CD14-positive monocyte (primary cell): ENCODE measurements at regions not wholly inside any gene's neighbourhood (a gene's known extent, or its start where the extent isn't known, plus 50 kb on each side); places are given as distances from the start of the nearest gene placed in this dataset.

ENCODE experiments used
- DNase-seq, 3 donors: peaks; one replicate each; pipeline ENCODE4 v3.0.0-alpha.2; 2011 to 2022
- H2AFZ ChIP-seq: 2 replicates; pipeline ENCODE4 v1.6.0; 2012; ENCODE audit warnings: mild to moderate bottlenecking, low read depth, low read length, inconsistent platforms; ENCODE audit not compliant: insufficient read depth, poor library complexity, severe bottlenecking
- H3K27ac ChIP-seq, 2 donors: 1 replicate in 1 of 2; 2 replicates in 1 of 2; pipeline ENCODE4 v1.5.1; 2012 to 2013; ENCODE audit warnings: low read length in 2 of 2, control low read depth in 1 of 2, inconsistent platforms in 1 of 2, low read depth in 1 of 2, mild to moderate bottlenecking in 1 of 2
- H3K27me3 ChIP-seq, 2 donors: one replicate each; pipeline versions ENCODE4 v1.6.0 to v1.6.1; 2011 to 2013; ENCODE audit warnings: low read length in 2 of 2; ENCODE audit not compliant: control insufficient read depth in 2 of 2, insufficient read depth in 2 of 2
- H3K36me3 ChIP-seq, 2 donors: replicated peaks in 1 of 2; 1 replicate in 1 of 2; 2 replicates in 1 of 2; pipeline versions ENCODE4 v1.5.1 to v1.6.1; 2012 to 2013; ENCODE audit warnings: low read length in 2 of 2, control low read depth in 1 of 2, inconsistent platforms in 1 of 2, mild to moderate bottlenecking in 1 of 2; ENCODE audit not compliant: insufficient read depth in 2 of 2, control insufficient read depth in 1 of 2
- H3K4me1 ChIP-seq, 2 donors: 1 replicate in 1 of 2; 2 replicates in 1 of 2; pipeline versions ENCODE4 v1.5.1 to v1.6.1; 2012 to 2013; ENCODE audit warnings: low read length in 2 of 2, control low read depth in 1 of 2, inconsistent platforms in 1 of 2, mild to moderate bottlenecking in 1 of 2, moderate library complexity in 1 of 2; ENCODE audit not compliant: insufficient read depth in 2 of 2, control insufficient read depth in 1 of 2
- H3K4me2 ChIP-seq: replicated peaks from 2 replicates; pipeline ENCODE3; 2012; ENCODE audit warnings: low read length, moderate library complexity, mild to moderate bottlenecking; ENCODE audit not compliant: poor library complexity, severe bottlenecking; ENCODE audit errors: extremely low read depth
- H3K4me3 ChIP-seq, 3 experiments: fragments of 200-600 bp in 1 of 3; sonication (generic) in 1 of 3; replicated peaks in 1 of 3; 1 replicate in 2 of 3; 2 replicates in 1 of 3; pipeline ENCODE4 v1.5.1; 2011 to 2013; ENCODE audit warnings: low read length in 3 of 3, mild to moderate bottlenecking in 3 of 3, control low read depth in 2 of 3, low read depth in 2 of 3, inconsistent platforms in 1 of 3, moderate library complexity in 1 of 3
- H3K79me2 ChIP-seq: 2 replicates; pipeline ENCODE4 v1.6.0; 2012; ENCODE audit warnings: mild to moderate bottlenecking, control low read depth, inconsistent platforms, low read length, moderate library complexity; ENCODE audit not compliant: insufficient read depth
- H3K9ac ChIP-seq: 2 replicates; pipeline ENCODE4 v1.6.0; 2017; ENCODE audit warnings: low read length, mild to moderate bottlenecking; ENCODE audit not compliant: insufficient read depth, poor library complexity, severe bottlenecking
- H3K9me3 ChIP-seq, 2 donors: replicated peaks in 1 of 2; 1 replicate in 1 of 2; 2 replicates in 1 of 2; pipeline versions ENCODE4 v1.5.1 to v1.6.1; 2012 to 2013; ENCODE audit warnings: low read length in 2 of 2, control low read depth in 1 of 2; ENCODE audit not compliant: control insufficient read depth in 1 of 2, insufficient read depth in 1 of 2
- H4K20me1 ChIP-seq: 2 replicates; pipeline ENCODE4 v1.6.0; 2012; ENCODE audit warnings: mild to moderate bottlenecking, low read length, control low read depth, moderate library complexity; ENCODE audit not compliant: insufficient read depth
- H3K27ac Mint-ChIP-seq, 7 donors: one replicate each; pipeline ENCODE4 v1.8.0; 2020; ENCODE audit warnings: mild to moderate bottlenecking in 7 of 7, mixed read lengths in 7 of 7, moderate library complexity in 6 of 7, inconsistent platforms in 2 of 7
- H3K27me3 Mint-ChIP-seq, 3 donors: one replicate each; pipeline ENCODE4 v1.8.0; 2021 to 2022; ENCODE audit warnings: low read depth in 3 of 3, mild to moderate bottlenecking in 3 of 3, mixed read lengths in 3 of 3, moderate library complexity in 3 of 3, inconsistent platforms in 1 of 3
- H3K36me3 Mint-ChIP-seq, 2 donors: one replicate each; pipeline ENCODE4 v1.8.0; 2020; ENCODE audit warnings: mixed read lengths in 2 of 2, inconsistent platforms in 1 of 2, mild to moderate bottlenecking in 1 of 2
- H3K4me1 Mint-ChIP-seq: one replicate; pipeline ENCODE4 v1.8.0; 2020; ENCODE audit warnings: mild to moderate bottlenecking, mixed read lengths
- H3K4me3 Mint-ChIP-seq, 2 donors: one replicate each; pipeline ENCODE4 v1.8.0; 2020; ENCODE audit warnings: mild to moderate bottlenecking in 2 of 2, mixed read lengths in 2 of 2, moderate library complexity in 1 of 2
- H3K9me3 Mint-ChIP-seq, 7 donors: one replicate each; pipeline ENCODE4 v1.8.0; 2020 to 2022; ENCODE audit warnings: mixed read lengths in 7 of 7, mild to moderate bottlenecking in 6 of 7, moderate library complexity in 6 of 7, inconsistent platforms in 2 of 7
- WGBS: methylation state at CpG from one replicate; pipeline ENCODE4 v1.1.5; 2013; ENCODE audit warnings: missing lambda C conversion rate; ENCODE audit not compliant: insufficient coverage; 5-methylcytosine and 5-hydroxymethylcytosine counted together
- intact Hi-C, 2 donors: fragments of 100-400 bp; cut with micrococcal nuclease; formaldehyde crosslinking; loops; one replicate each; pipeline versions ENCODE4 v1.15.0 to v1.15.1; 2023
- TF ChIP-seq, protein P1 (sequence below): fragments of 200-600 bp; IDR thresholded peaks from one replicate; pipeline ENCODE4 v1.8.0; 2022; ENCODE audit warnings: antibody characterized with exemption, mild to moderate bottlenecking

DNA sequence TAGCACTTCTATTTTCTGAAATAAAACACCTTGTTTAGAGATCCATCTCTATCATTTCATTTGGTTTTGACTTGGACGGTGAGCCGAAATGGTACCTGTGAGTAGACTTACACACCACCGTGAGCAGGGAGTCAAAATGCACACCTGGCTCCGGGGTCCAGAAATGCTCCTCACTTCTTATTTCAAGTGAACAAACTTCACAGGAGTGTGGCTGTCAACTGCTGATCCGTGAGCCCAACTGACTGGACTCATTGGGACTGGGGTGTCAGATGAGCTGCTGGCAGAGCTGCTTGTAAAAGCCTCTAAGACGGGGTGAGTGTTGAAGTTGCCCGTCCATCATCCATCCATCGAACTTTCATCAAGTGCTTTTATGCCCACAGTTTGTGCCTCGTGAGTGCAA lies 435.5 kb downstream of the GLRX3 start:
- WGBS, result 97% methylated on average over 5 of the region's 9 CpGs
- H2AFZ ChIP-seq, result no peak overlapping the region
- no peaks in the 10 kb centered on the region for H3K27me3 ChIP-seq
- no peaks in the 10 kb centered on the region for H3K79me2 ChIP-seq
- H3K4me2 ChIP-seq, result no peak overlapping the region
- no peak overlapping the region for H3K4me3 ChIP-seq
- H3K36me3 ChIP-seq, result no peaks in the 10 kb centered on the region
- no peak overlapping the region for H3K27ac Mint-ChIP-seq
- H3K36me3 Mint-ChIP-seq, result no peaks in the 10 kb centered on the region
- intact Hi-C loops, result no loop called here
- H3K9me3 ChIP-seq, result no peaks in the 10 kb centered on the region
- no peaks in the 10 kb centered on the region for H3K4me1 Mint-ChIP-seq
- TF ChIP-seq, protein P1, sequence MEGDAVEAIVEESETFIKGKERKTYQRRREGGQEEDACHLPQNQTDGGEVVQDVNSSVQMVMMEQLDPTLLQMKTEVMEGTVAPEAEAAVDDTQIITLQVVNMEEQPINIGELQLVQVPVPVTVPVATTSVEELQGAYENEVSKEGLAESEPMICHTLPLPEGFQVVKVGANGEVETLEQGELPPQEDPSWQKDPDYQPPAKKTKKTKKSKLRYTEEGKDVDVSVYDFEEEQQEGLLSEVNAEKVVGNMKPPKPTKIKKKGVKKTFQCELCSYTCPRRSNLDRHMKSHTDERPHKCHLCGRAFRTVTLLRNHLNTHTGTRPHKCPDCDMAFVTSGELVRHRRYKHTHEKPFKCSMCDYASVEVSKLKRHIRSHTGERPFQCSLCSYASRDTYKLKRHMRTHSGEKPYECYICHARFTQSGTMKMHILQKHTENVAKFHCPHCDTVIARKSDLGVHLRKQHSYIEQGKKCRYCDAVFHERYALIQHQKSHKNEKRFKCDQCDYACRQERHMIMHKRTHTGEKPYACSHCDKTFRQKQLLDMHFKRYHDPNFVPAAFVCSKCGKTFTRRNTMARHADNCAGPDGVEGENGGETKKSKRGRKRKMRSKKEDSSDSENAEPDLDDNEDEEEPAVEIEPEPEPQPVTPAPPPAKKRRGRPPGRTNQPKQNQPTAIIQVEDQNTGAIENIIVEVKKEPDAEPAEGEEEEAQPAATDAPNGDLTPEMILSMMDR, result no peak
- H3K9me3 Mint-ChIP-seq, result peaks cover 0 to 2% (median 1%) of the 10 kb centered on the region in 7 donors
- H3K27me3 Mint-ChIP-seq, result peaks cover 5 to 7% (median 5%) of the 10 kb centered on the region in 3 donors
- no peaks in the 10 kb centered on the region for H4K20me1 ChIP-seq
- H3K4me1 ChIP-seq, result no peaks in the 10 kb centered on the region
- DNase-seq, result no peak
- H3K27ac ChIP-seq, result no peak overlapping the region
- H3K4me3 Mint-ChIP-seq, result no peak overlapping the region
- no peak overlapping the region for H3K9ac ChIP-seq

DNA sequence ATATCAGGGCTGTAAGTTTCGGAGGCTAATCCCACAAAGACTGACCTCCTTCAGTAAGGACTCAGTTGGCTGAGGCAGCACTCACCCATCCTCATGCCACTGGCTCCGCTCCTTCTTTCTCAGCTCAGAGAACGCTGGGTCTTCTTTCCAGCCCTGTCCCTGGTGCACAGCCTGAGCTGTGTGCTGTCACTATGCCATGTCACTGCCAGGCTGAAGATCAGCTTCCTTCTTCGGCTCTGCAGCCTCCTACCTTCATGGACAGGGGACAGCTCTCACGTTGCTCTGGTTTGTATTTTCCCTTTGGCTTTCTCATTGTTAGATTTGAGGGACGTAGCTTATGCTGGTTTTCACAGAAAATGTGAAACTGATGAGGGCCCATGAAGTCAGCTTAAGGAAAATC lies 437.3 kb downstream of the GLRX3 start:
- Mint-ChIP-seq H3K4me3 (no peak overlapping the region), H3K27me3 (peaks cover 5 to 9% (median 6%) of the 10 kb centered on the region in 3 donors), H3K4me1 (no peaks in the 10 kb centered on the region), H3K36me3 (no peaks in the 10 kb centered on the region), H3K27ac (no peak overlapping the region), H3K9me3 (peaks cover 0 to 4% (median 0%) of the 10 kb centered on the region in 7 donors)
- TF ChIP-seq, protein P1, result no peak
- H3K27ac ChIP-seq, result no peak overlapping the region
- H4K20me1 ChIP-seq, result no peaks in the 10 kb centered on the region
- no peaks in the 10 kb centered on the region for H3K36me3 ChIP-seq
- intact Hi-C loops, result no loop called here
- WGBS, result 86% methylated on average over 6 of the region's 6 CpGs
- DNase-seq, result no peak
- no peaks in the 10 kb centered on the region for H3K9me3 ChIP-seq
- no peaks in the 10 kb centered on the region for H3K79me2 ChIP-seq
- H2AFZ ChIP-seq, result no peak overlapping the region
- H3K27me3 ChIP-seq, result no peaks in the 10 kb centered on the region
- no peaks in the 10 kb centered on the region for H3K4me1 ChIP-seq
- H3K4me2 ChIP-seq, result no peak overlapping the region
- no peak overlapping the region for H3K4me3 ChIP-seq
- H3K9ac ChIP-seq, result no peak overlapping the region
